Ovary (tissue), 7 donors: ENCODE measurements at regions not wholly inside any gene's neighbourhood (a gene's known extent, or its start where the extent isn't known, plus 50 kb on each side); places are given as distances from the start of the nearest gene placed in this dataset.

Experiments
- DNase-seq, 5 donors: peaks; one replicate each; pipeline ENCODE4 v3.0.0-alpha.2; 2019 to 2020
- H3K27ac ChIP-seq, 2 donors: fragments of 200-600 bp; one replicate each; pipeline versions ENCODE4 v1.5.1 to v1.8.0; 2019 to 2022
- H3K27me3 ChIP-seq: fragments of 200-600 bp; one replicate; pipeline ENCODE4 v1.8.0; 2022
- H3K36me3 ChIP-seq: fragments of 200-600 bp; sonication (generic); one replicate; pipeline ENCODE4 v1.5.1; 2019
- H3K4me1 ChIP-seq: one replicate; pipeline ENCODE4 v1.8.1; 2013; ENCODE audit warnings: mild to moderate bottlenecking, moderate library complexity; ENCODE audit not compliant: insufficient read depth
- H3K4me3 ChIP-seq: fragments of 200-600 bp; sonication (generic); one replicate; pipeline ENCODE4 v1.5.1; 2017
- H3K9me3 ChIP-seq, 2 donors: fragments of 200-600 bp in 1 of 2; sonication (generic) in 1 of 2; one replicate each; pipeline versions ENCODE4 v1.5.1 to v1.8.1; 2013 to 2019; ENCODE audit warnings: mild to moderate bottlenecking in 1 of 2, moderate library complexity in 1 of 2
- EP300 ChIP-seq: sonication (generic); formaldehyde crosslinking; IDR thresholded peaks from one replicate; pipeline ENCODE4 v1.6.1; 2017; ENCODE audit warnings: antibody characterized with exemption
- POLR2A ChIP-seq: fragments of 450-650 bp; IDR thresholded peaks from one replicate; pipeline ENCODE4 v1.6.1; 2017; ENCODE audit warnings: antibody characterized with exemption, mild to moderate bottlenecking, moderate library complexity
- WGBS, 3 donors: extraction: QIAGEN DNeasy Blood & Tissue Kit in 1 of 3; methylation state at CpG; one replicate each; pipeline versions ENCODE4 v1.1.5 to v1.1.7; 2013 to 2017; 5-methylcytosine and 5-hydroxymethylcytosine counted together
- intact Hi-C, 4 donors: fragments of 100-400 bp; cut with DNase I; formaldehyde crosslinking; loops; one replicate each; pipeline versions ENCODE4 v1.11.0 to v1.15.1; 2022 to 2023
- TF ChIP-seq, protein P1 (sequence below), 3 donors: fragments of 450-650 bp in 2 of 3; fragments of 200-600 bp in 1 of 3; IDR thresholded peaks; one replicate each; pipeline versions ENCODE4 v1.5.1 to v1.8.0; 2016 to 2022; ENCODE audit warnings: antibody characterized with exemption in 3 of 3, mild to moderate bottlenecking in 1 of 3
- donor health status: DM: no; HTN: no; CAD: no; lungs with moderate emphysema.
- donor health status: DM: no; HTN: no; CAD: no.
- donor health status: Bipolar disorder and iron deficiency.
- donor health status: DM: no; HTN: no; CAD: no.
- donor health status: DM: yes; HTN: yes; CAD: no.

DNA sequence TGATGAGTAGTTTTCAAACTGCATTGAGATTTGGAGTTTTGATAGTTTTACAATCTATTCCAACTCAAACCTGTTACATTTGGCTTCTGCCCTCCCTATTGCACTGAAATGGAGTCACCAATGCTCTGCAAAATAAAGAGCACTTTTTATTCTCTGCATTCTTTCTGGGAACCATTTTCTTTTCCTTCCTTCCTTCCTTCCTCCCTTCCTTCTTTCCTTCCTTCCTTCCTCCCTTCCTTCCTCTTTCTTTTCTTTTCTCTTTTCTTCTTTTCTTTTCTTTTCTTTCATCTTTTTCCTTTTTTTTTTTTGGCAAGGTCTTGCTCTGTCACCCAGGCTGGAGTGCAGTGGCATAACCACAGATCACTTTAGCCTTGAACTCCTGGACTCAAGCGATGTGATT, 114.2 kb downstream of the TBX19 start:
- DNase-seq, result no peak
- no peaks in the 10 kb centered on the region for H3K9me3 ChIP-seq
- no peaks in the 10 kb centered on the region for H3K4me1 ChIP-seq
- no peak overlapping the region for H3K4me3 ChIP-seq
- TF ChIP-seq, protein P1, sequence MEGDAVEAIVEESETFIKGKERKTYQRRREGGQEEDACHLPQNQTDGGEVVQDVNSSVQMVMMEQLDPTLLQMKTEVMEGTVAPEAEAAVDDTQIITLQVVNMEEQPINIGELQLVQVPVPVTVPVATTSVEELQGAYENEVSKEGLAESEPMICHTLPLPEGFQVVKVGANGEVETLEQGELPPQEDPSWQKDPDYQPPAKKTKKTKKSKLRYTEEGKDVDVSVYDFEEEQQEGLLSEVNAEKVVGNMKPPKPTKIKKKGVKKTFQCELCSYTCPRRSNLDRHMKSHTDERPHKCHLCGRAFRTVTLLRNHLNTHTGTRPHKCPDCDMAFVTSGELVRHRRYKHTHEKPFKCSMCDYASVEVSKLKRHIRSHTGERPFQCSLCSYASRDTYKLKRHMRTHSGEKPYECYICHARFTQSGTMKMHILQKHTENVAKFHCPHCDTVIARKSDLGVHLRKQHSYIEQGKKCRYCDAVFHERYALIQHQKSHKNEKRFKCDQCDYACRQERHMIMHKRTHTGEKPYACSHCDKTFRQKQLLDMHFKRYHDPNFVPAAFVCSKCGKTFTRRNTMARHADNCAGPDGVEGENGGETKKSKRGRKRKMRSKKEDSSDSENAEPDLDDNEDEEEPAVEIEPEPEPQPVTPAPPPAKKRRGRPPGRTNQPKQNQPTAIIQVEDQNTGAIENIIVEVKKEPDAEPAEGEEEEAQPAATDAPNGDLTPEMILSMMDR (IDR thresholded peaks at IDR 0.05), result no peak
- TF ChIP-seq POLR2A, result no peak
- no peak for TF ChIP-seq EP300
- no peaks in the 10 kb centered on the region for H3K36me3 ChIP-seq
- intact Hi-C loops, result no loop called here
- WGBS, 3 donors, result 82 to 95% (median 90%) methylated on average over 1 of the region's 1 CpG
- no peak overlapping the region for H3K27ac ChIP-seq
- no peaks in the 10 kb centered on the region for H3K27me3 ChIP-seq

DNA sequence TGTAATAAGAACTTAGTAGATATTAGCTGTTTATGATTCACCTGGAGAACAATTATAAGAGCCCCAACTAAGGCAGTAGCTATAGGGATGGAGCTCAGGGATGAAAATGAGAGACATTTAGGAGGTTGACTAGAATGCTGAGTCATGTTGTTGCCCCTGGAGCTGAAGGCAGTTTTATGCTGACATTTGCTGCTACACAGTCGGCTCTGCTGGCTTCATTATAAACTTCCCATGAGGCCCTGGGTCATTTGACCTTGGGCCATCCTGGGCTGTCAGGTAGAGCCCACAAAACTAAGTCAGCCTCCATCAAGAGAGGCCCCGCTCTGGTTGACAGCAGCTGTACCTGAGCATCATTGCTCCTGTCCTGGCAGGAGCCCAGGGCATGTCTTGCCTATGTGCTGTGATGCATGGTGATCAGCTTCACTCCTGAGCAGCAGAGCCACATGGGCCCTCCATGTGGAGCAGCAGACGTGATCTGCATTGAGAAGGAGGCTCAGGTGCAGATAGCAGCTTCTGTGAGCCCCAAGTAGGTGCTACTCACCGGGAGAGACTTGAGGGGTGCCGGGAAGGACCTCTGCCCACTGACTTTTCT, 112.4 kb downstream of the TBX19 start:
- Histone ChIP-seq H3K4me1 (no peaks in the 10 kb centered on the region), H3K27me3 (no peaks in the 10 kb centered on the region), H3K9me3 (no peaks in the 10 kb centered on the region), H3K27ac (no peak overlapping the region), H3K4me3 (no peak overlapping the region), H3K36me3 (no peaks in the 10 kb centered on the region)
- no peak for TF ChIP-seq EP300
- TF ChIP-seq, protein P1 (IDR thresholded peaks at IDR 0.05), result no peak
- TF ChIP-seq POLR2A, result no peak
- DNase-seq, result no peak
- 61 to 69% (median 69%) methylated on average over 5 of the region's 5 CpGs for WGBS, 3 donors
- intact Hi-C loops, result no loop called here

DNA sequence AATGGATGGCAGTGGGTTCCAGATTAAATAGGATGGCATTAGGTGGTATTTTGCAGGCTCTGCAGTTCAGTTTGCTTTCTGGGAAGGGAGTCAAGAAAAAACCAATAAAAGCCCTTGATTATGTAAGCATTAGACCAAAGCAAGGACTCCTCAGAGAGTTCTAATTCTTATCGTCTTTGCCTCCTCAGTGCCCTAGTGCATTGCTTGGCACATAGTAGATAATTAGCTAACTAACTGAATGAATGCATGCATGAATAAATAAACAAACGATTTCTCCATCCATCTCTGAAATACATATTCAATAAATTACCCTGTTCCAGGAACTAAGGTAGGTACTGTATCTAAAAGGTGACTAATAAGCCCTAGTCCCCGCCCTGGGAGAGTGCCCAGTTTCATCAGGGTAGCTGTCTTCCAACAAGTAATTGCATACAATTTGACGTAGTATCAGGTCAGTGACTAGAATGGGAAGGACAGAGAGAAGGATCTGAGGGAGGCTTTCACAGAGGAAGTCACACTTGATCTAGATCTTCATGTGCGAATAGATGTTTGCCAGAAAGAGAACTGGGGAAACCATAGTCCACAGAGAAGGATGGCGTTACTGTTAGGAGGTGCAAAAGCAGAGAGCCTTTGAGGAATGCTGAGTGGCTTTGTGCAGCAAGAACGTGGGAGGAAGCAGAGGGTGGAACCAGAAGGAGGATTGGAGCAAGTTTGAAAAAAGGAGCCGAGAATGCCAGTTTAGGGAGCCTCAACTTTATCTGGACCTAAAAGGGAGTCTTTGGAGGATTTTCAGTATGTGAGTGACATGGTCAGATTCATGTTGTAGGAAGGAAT, 111.4 kb downstream of the TBX19 start:
- Histone ChIP-seq H3K9me3 (no peaks in the 10 kb centered on the region), H3K36me3 (no peaks in the 10 kb centered on the region), H3K27me3 (no peaks in the 10 kb centered on the region), H3K4me3 (no peak overlapping the region), H3K4me1 (peaks cover under 1% of the 10 kb centered on the region), H3K27ac (no peak overlapping the region)
- intact Hi-C loops, result no loop called here
- TF ChIP-seq EP300 (no peak), POLR2A (no peak)
- TF ChIP-seq, protein P1 (IDR thresholded peaks at IDR 0.05), result no peak
- no peak for DNase-seq
- WGBS, 3 donors, result 67 to 74% (median 67%) methylated on average over 8 of the region's 8 CpGs

DNA sequence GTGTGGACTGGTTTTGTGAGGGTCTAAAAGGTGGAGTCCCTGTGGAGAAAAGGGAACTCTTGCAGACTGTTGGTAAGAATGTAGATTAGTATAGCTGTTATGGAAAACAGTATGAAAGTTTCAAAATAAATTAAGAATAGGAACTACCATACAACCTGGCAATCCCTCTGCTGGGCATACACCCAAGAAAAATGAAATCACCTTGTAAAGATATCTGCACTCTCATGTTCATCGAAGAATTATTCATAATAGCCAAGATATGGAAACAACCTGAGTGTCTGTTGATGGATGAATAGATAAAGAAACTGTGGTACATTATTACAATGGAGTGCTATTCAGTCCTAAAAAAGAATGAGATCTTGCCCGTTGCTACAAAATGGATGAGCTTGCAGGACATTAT, 109.6 kb downstream of the TBX19 start:
- no peak overlapping the region for H3K27ac ChIP-seq
- peaks cover 3% of the 10 kb centered on the region for H3K4me1 ChIP-seq
- no peaks in the 10 kb centered on the region for H3K36me3 ChIP-seq
- H3K27me3 ChIP-seq, result no peaks in the 10 kb centered on the region
- DNase-seq, result no peak
- no peak overlapping the region for H3K4me3 ChIP-seq
- no peaks in the 10 kb centered on the region for H3K9me3 ChIP-seq
- 72 to 80% (median 79%) methylated on average over 2 of the region's 2 CpGs for whole genome bisulfite sequencing, 3 donors
- TF ChIP-seq, protein P1 (IDR thresholded peaks at IDR 0.05), result no peak
- TF ChIP-seq EP300 (no peak), POLR2A (no peak)
- intact Hi-C loops, result no loop called here
